AG09319 (cell line): ENCODE measurements at regions not wholly inside any gene's neighbourhood (a gene's known extent, or its start where the extent isn't known, plus 50 kb on each side); places are given as distances from the start of the nearest gene placed in this dataset.

ENCODE experiments used
- DNase-seq: peaks from one replicate; pipeline ENCODE4 v3.0.0-alpha.2; 2010; ENCODE audit warnings: low read depth; ENCODE audit errors: extremely low read depth
- TF ChIP-seq, protein P1 (sequence below): IDR thresholded peaks from 2 replicates; pipeline ENCODE4 v1.5.1; 2011; ENCODE audit warnings: low read depth, mild to moderate bottlenecking, inconsistent platforms, low read length, moderate library complexity

- DNase-seq = no peak
- TF ChIP-seq, protein P1, sequence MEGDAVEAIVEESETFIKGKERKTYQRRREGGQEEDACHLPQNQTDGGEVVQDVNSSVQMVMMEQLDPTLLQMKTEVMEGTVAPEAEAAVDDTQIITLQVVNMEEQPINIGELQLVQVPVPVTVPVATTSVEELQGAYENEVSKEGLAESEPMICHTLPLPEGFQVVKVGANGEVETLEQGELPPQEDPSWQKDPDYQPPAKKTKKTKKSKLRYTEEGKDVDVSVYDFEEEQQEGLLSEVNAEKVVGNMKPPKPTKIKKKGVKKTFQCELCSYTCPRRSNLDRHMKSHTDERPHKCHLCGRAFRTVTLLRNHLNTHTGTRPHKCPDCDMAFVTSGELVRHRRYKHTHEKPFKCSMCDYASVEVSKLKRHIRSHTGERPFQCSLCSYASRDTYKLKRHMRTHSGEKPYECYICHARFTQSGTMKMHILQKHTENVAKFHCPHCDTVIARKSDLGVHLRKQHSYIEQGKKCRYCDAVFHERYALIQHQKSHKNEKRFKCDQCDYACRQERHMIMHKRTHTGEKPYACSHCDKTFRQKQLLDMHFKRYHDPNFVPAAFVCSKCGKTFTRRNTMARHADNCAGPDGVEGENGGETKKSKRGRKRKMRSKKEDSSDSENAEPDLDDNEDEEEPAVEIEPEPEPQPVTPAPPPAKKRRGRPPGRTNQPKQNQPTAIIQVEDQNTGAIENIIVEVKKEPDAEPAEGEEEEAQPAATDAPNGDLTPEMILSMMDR = no peak
These were observed 926.6 kb upstream of the MBL2 start for GRCh38 chr10:53699231-53699630.

DNA sequence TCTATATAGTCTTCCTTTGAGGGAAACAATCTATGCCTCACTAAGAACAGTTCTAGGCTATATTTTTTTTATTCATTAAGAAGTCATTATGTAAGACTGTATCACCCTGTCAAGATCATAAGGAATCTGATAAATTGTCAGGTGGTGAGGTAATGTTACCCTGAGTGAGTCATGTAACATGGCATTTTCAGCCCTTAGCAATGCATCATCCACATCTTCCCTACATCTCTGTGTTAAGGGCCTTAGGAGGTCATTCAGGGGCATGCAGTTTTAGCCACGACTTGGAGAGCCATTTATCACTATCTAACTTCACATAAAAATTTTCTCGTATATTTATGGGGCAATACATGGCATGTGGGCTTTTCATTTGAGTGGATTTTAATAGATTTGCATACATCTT, 924.5 kb upstream of the MBL2 start:
- TF ChIP-seq, protein P1 = no peak
- no peak for DNase-seq

DNA sequence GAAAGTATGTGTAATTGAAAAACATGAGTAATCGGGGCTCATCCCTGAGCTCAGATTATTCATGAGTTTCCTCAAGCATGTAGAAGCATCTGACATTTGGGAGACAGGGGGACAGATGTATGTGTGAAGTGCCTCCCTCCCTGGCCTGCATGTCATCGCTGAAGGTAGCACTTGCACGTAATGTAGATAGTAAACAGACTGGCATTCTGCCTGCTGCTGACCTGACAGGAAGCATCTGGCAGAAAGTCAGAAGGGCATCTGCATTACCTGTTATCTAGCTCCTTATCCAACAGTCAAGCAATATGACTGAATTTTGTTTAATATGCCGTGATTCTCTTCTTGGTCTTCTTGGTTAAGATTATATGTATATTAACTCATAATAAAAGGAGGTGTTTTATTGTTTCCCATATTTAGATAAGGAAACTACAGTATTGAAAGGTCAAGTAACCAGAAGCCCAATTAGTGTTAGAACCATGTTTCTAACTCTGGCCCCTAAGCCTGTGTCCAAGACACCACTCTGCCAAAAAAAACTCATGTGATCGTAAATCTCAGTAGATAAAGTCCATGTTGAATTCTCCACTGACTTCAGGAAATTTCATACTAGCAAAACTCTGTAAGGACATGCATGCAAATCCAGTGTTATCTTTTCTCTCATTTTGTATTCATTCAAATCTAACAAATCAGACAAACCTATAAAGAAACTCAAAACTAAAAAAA, 918.1 kb upstream of the MBL2 start:
- DNase-seq = no peak
- TF ChIP-seq, protein P1 = no peak

DNA sequence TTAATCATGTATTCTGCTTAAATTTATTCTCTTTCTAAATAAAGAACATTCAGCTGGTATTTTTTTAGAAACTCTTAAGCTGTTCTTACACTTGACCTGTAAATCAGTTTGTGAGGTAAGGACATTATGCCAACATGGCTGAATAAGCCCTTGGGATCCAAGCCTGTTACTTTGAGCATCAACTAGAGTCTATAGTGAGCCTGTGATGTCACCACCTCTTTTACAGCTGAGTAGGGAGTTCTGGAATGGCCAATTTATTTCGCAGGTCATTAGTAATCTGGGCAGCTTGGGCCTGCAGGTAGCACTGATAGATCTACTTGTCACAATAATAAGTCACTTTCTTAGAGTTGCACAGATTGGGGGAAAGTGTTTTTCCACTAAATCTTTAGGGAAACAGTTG, 915.2 kb upstream of the MBL2 start:
- no peak for DNase-seq
- TF ChIP-seq, protein P1 = no peak

- no peak for DNase-seq
- TF ChIP-seq, protein P1 = no peak
These were observed 910.3 kb upstream of the MBL2 start for GRCh38 chr10:53682885-53683284.

- no peak for DNase-seq
- TF ChIP-seq, protein P1 = no peak
These were observed 909.9 kb upstream of the MBL2 start for GRCh38 chr10:53682458-53682857.

DNA sequence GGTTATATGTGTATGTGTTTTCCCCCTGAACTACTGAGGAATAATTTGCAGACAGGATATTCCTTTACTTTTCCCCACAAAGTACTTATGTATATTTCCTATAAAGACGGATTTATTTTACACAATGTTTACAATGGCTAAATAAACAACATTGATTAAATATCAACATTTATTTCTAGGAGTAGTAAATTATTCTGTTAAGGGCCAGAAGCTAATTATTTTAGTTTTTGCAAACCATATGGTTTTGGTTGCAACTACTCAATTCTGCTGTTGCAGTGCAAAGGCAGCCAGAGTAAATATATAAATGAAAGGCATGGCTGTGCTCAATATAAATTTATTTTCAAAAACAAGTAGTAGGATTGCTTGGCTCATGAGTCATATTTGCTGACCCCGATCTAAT, 907.1 kb upstream of the MBL2 start:
- DNase-seq = no peak
- TF ChIP-seq, protein P1 = no peak
